ENCODE measurements at regions not wholly inside any gene's neighbourhood (a gene's known extent, or its start where the extent isn't known, plus 50 kb on each side); places are given as distances from the start of the nearest gene placed in this dataset.

- no peak for TF ChIP-seq CTCF (IDR thresholded peaks at IDR 0.05 in 4 of 5, conservative IDR thresholded peaks at IDR 0.05 in 1 of 5)
- TF ChIP-seq POLR2A (IDR thresholded peaks at IDR 0.05) = no peak
Measured at GRCh38 chr2:53544871-53545558, 222.6 kb upstream of the CHAC2 start.

Measured in gastrocnemius medialis (tissue), 4 donors.